ENCODE measurements at regions not wholly inside any gene's neighbourhood (a gene's known extent, or its start where the extent isn't known, plus 50 kb on each side); places are given as distances from the start of the nearest gene placed in this dataset.

DNA sequence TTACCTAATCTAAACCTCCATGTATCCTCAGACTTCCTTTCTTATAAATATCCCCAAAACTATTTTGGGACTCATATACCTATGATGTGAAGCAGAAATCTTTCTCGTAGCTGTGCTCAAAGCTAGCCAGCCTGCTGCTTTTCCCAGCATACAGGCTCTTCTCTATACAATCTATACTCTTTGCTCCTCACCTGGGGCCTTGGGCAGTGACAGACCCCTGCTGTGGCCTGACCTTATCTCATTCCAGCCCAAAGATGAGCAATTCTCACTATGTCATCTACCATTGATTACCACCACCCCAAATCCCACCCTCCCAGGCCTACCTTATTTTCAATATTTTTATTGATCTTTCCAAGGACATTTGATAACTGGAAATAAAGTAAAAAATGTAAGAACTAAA is 83.2 kb upstream of the FBXL4 start:
- ChIA-PET POLR2A (no interaction called here), CTCF (no interaction called here)
- no peak for TF ChIP-seq CTCF (IDR thresholded peaks at IDR 0.05; ENCODE audit: insufficient read depth, low read length, missing control alignments)
- no peak overlapping the region for H3K4me3 ChIP-seq (ENCODE audit: low read depth, low read length)
- DNase-seq (ENCODE audit: low read depth, low spot score) = no peak

DNA sequence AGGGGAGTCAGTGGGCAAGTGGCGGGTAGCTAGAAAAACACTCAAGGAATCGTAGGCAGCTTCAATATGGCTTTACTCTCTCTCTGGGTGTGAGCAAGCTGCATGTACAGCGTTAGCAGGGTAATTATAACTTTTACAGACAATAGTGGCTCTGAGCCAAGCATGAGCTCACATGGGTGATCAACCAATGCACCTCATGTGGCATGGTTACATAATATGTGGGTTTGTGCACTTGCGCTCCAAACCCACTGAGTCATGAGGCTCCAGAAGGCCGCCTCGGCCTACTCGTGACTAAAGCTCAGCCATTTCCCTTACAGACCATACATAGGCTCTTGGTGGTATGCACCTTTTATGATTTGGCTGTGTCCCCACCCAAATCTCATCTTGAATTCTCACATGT is 78.4 kb upstream of the FBXL4 start:
- CTCF ChIA-PET = no interaction called here
- no peak for DNase-seq (ENCODE audit: low read depth, low spot score)
- no peak overlapping the region for H3K4me3 ChIP-seq (ENCODE audit: low read depth, low read length)
- POLR2A ChIA-PET = no interaction called here
- no peak for TF ChIP-seq CTCF (IDR thresholded peaks at IDR 0.05; ENCODE audit: insufficient read depth, low read length, missing control alignments)

DNA sequence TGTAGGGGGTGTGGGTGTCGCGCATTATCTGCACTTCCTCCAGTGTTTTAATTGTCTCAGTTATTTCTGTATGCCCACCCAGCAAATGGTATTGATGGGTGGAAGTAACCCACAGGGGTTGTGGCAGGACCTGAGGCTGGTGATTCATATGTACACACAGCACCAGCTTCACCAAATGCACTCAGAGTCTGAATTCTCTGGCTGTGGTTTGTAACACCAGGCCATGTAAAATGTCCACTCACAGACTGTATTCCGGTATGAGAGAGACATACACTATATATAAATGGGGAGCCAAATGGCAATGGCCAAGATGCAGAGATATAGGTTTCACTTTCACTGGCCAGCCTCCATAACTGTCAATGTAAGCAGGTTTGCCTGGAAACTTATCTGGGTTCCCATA is 76.3 kb upstream of the FBXL4 start:
- DNase-seq (ENCODE audit: low read depth, low spot score) = no peak
- TF ChIP-seq CTCF (IDR thresholded peaks at IDR 0.05; ENCODE audit: insufficient read depth, low read length, missing control alignments) = no peak
- ChIA-PET POLR2A (no interaction called here), CTCF (no interaction called here)
- no peak overlapping the region for H3K4me3 ChIP-seq (ENCODE audit: low read depth, low read length)

DNA sequence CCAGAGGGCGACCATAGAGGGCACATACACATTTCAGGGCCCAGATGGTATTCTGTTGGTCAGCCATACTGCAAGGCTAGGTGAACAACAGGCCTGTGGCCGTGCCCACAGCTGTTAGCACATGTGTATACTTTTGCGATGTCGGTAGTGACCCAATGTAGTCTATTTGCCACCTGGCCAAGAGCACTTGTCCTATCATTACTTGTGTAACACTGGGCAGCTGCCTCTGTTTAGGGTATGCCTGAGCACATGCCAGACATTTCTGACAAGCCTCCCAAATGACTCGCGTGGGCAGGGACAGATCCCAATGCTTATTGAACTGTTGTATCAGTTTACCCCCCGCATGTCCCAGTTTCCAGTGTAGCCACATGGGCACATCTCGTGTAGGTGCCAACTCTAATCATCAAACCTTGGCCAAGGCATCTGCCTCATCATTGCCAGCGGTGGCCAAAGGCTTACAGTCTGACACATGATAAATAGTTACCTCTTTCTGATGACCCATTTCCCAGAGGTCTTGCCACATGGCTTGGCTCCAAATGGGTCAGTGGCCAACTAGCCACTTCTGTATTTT is 74.4 kb upstream of the FBXL4 start:
- DNase-seq (ENCODE audit: low read depth, low spot score) = no peak
- H3K4me3 ChIP-seq (ENCODE audit: low read depth, low read length) = no peak overlapping the region
- no peak for TF ChIP-seq CTCF (IDR thresholded peaks at IDR 0.05; ENCODE audit: insufficient read depth, low read length, missing control alignments)
- CTCF ChIA-PET = no interaction called here
- POLR2A ChIA-PET = no interaction called here

GRCh38 chr6:99019381-99019780 is 71.6 kb upstream of the FBXL4 start:
- ChIA-PET CTCF (no interaction called here), POLR2A (no interaction called here)
- TF ChIP-seq CTCF (IDR thresholded peaks at IDR 0.05; ENCODE audit: insufficient read depth, low read length, missing control alignments) = no peak
- no peak for DNase-seq (ENCODE audit: low read depth, low spot score)
- H3K4me3 ChIP-seq (ENCODE audit: low read depth, low read length) = no peak overlapping the region

DNA sequence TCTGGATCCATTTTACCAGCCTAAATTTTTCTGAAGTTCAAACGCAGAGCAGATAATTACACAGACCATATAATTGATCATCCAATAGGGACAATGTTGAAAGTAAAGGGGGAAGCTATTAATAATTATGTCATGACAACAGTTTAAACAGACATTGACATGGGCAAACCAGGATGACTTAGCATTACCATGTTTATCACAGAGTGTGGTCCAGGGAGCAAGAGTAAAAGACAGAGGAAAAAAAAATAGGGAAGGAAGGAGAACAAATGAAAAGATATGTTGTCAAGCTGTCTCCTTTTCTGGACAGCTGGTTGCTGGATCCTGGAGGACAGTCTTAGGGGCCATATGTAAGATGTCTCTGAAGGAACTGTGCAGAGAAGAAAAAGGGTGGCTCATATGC is 69.4 kb upstream of the FBXL4 start:
- ChIA-PET CTCF (no interaction called here), POLR2A (no interaction called here)
- H3K4me3 ChIP-seq (ENCODE audit: low read depth, low read length) = no peak overlapping the region
- no peak for TF ChIP-seq CTCF (IDR thresholded peaks at IDR 0.05; ENCODE audit: insufficient read depth, low read length, missing control alignments)
- no peak for DNase-seq (ENCODE audit: low read depth, low spot score)
